Esophagus muscularis mucosa (tissue), 4 donors: ENCODE measurements at regions not wholly inside any gene's neighbourhood (a gene's known extent, or its start where the extent isn't known, plus 50 kb on each side); places are given as distances from the start of the nearest gene placed in this dataset.

Source experiments
- DNase-seq: peaks from one replicate; pipeline ENCODE4 v3.0.0-alpha.2; 2017; ENCODE audit errors: extremely low spot score
- H3K27ac ChIP-seq, 4 donors: fragments of 200-600 bp; sonication (generic); replicated peaks in 1 of 4; 1 replicate in 3 of 4; 2 replicates in 1 of 4; pipeline ENCODE4 v1.5.1; 2016 to 2019; ENCODE audit warnings: mild to moderate bottlenecking in 1 of 4
- H3K27me3 ChIP-seq, 4 donors: fragments of 200-600 bp; sonication (generic); one replicate each; pipeline versions ENCODE4 v1.5.1 to v1.6.0; 2016 to 2019
- H3K36me3 ChIP-seq, 4 donors: fragments of 200-600 bp; sonication (generic); one replicate each; pipeline ENCODE4 v1.5.1; 2016 to 2019
- H3K4me1 ChIP-seq, 4 donors: fragments of 200-600 bp; sonication (generic); one replicate each; pipeline ENCODE4 v1.5.1; 2016 to 2019
- H3K4me3 ChIP-seq, 4 donors: fragments of 200-600 bp; sonication (generic); 1 replicate in 2 of 4; 2 replicates in 2 of 4; pipeline ENCODE4 v1.5.1; 2016 to 2019; ENCODE audit warnings: mild to moderate bottlenecking in 4 of 4, moderate library complexity in 1 of 4
- H3K9me3 ChIP-seq, 4 donors: fragments of 200-600 bp; sonication (generic); 1 replicate in 3 of 4; 2 replicates in 1 of 4; pipeline ENCODE4 v1.5.1; 2016 to 2019
- CTCF ChIP-seq, 3 experiments: fragments of 200-600 bp in 2 of 3; fragments of 450-650 bp in 1 of 3; sonication (generic) in 2 of 3; IDR thresholded peaks; one replicate each; pipeline ENCODE4 v1.5.1; 2017 to 2019; ENCODE audit warnings: antibody characterized with exemption in 3 of 3, mild to moderate bottlenecking in 2 of 3, moderate library complexity in 1 of 3
- EP300 ChIP-seq: sonication (generic); formaldehyde crosslinking; IDR thresholded peaks from one replicate; pipeline ENCODE4 v1.6.1; 2017; ENCODE audit warnings: antibody characterized with exemption
- POLR2A ChIP-seq: fragments of 450-650 bp; IDR thresholded peaks from one replicate; pipeline ENCODE4 v1.6.1; 2017; ENCODE audit warnings: antibody characterized with exemption, moderate library complexity, mild to moderate bottlenecking, low read depth
- POLR2AphosphoS5 ChIP-seq, 2 donors: sonication (generic); formaldehyde crosslinking; IDR thresholded peaks; one replicate each; pipeline ENCODE4 v1.6.1; 2017; ENCODE audit warnings: antibody characterized with exemption in 2 of 2
- WGBS: methylation state at CpG from one replicate; pipeline ENCODE4 v1.1.5; 2018; 5-methylcytosine and 5-hydroxymethylcytosine counted together
- intact Hi-C: fragments of 100-400 bp; cut with DNase I; formaldehyde crosslinking; loops from one replicate; pipeline ENCODE4 v1.15.1; 2023

GRCh38 chr5:53180991-53181390, 71.4 kb upstream of the MOCS2 start:
- no peaks in the 10 kb centered on the region for H3K27me3 ChIP-seq
- no peak overlapping the region for H3K4me3 ChIP-seq
- H3K27ac ChIP-seq = no peak overlapping the region
- no peaks in the 10 kb centered on the region for H3K9me3 ChIP-seq
- no peak for TF ChIP-seq CTCF (IDR thresholded peaks at IDR 0.05)
- no peak for TF ChIP-seq POLR2AphosphoS5 (IDR thresholded peaks at IDR 0.05)
- no peak for DNase-seq
- 83% methylated on average over 1 of the region's 1 CpG for WGBS
- intact Hi-C loops = no loop called here
- no peaks in the 10 kb centered on the region for H3K4me1 ChIP-seq
- no peaks in the 10 kb centered on the region for H3K36me3 ChIP-seq

- Histone ChIP-seq H3K27ac (no peak overlapping the region), H3K27me3 (no peaks in the 10 kb centered on the region), H3K9me3 (peaks cover 0 to 3% (median 0%) of the 10 kb centered on the region in 4 donors), H3K4me1 (no peaks in the 10 kb centered on the region), H3K4me3 (no peak overlapping the region), H3K36me3 (no peaks in the 10 kb centered on the region)
- intact Hi-C loops = no loop called here
- WGBS = 87% methylated on average over 2 of the region's 2 CpGs
- DNase-seq = no peak
- TF ChIP-seq EP300 (no peak), POLR2A (no peak), CTCF (IDR thresholded peaks at IDR 0.05) (no peak), POLR2AphosphoS5 (IDR thresholded peaks at IDR 0.05) (no peak)
Measured at GRCh38 chr5:53183880-53184279, 74.3 kb upstream of the MOCS2 start.

DNA sequence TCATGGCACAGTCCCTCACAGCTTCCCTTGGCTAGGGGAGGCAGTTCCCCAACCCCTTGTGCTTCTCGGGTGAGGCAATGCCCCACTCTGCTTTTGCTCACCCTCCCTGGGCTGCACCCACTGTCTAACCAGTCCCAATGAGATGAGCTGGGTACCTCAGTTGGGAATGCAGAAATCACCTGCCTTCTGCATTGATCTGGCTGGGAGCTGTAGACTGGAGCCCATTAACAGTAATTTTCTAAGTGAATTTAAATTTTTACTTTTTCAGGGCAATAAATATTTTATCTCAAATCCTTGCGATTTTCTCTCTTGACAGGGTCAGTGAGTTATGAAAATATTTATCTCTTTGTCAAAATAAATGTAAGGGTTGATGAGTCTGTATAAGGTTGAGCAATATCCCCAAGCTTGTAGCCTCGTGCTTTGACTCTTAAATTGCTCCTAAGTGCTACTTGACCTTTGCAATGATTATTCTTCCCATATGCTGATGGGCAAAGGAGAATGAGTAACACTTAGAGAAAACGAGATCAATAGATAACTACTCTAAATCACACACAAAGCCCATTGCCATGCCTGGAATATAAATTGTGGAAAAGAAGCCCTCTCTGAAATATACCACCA, 82.1 kb upstream of the MOCS2 start:
- WGBS = 73% methylated on average over 4 of the region's 4 CpGs
- intact Hi-C loops = no loop called here
- Histone ChIP-seq H3K36me3 (no peaks in the 10 kb centered on the region), H3K27ac (no peak overlapping the region), H3K4me3 (no peak overlapping the region), H3K9me3 (peaks cover 0 to 8% (median 5%) of the 10 kb centered on the region in 4 donors), H3K27me3 (no peaks in the 10 kb centered on the region), H3K4me1 (no peaks in the 10 kb centered on the region)
- no peak for DNase-seq
- no peak for TF ChIP-seq CTCF (IDR thresholded peaks at IDR 0.05)
- TF ChIP-seq POLR2A = no peak
- TF ChIP-seq POLR2AphosphoS5 (IDR thresholded peaks at IDR 0.05) = no peak
- no peak for TF ChIP-seq EP300

DNA sequence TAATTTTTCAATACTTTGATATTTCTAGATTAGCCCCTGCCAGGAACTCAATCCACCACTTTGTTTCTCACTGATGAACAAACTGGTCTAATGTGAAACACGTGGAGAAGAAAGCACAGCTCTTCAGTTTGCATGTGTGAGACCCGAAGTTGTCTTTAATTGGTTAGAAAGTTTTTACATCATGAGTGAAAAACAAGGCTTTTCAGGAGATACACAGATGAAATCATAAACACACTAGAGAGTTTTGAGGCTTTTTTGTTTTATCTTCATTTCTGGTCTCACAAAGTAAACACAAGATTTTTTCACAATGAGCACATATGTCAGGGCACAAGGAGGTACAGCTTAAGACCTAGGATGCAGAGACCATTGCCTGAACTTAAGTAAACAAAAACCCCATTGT, 84.5 kb upstream of the MOCS2 start:
- intact Hi-C loops = no loop called here
- Histone ChIP-seq H3K27me3 (no peaks in the 10 kb centered on the region), H3K9me3 (peaks cover 0 to 8% (median 5%) of the 10 kb centered on the region in 4 donors), H3K4me1 (no peaks in the 10 kb centered on the region), H3K4me3 (no peak overlapping the region), H3K36me3 (no peaks in the 10 kb centered on the region), H3K27ac (no peak overlapping the region)
- 62% methylated on average over 2 of the region's 2 CpGs for WGBS
- DNase-seq = no peak
- TF ChIP-seq POLR2AphosphoS5 (IDR thresholded peaks at IDR 0.05) (no peak), EP300 (no peak), CTCF (IDR thresholded peaks at IDR 0.05) (no peak)

GRCh38 chr5:53199882-53200281, 90.3 kb upstream of the MOCS2 start:
- Histone ChIP-seq H3K4me1 (no peaks in the 10 kb centered on the region), H3K9me3 (no peaks in the 10 kb centered on the region), H3K27ac (no peak overlapping the region), H3K4me3 (no peak overlapping the region), H3K36me3 (no peaks in the 10 kb centered on the region), H3K27me3 (no peaks in the 10 kb centered on the region)
- no peak for TF ChIP-seq CTCF (IDR thresholded peaks at IDR 0.05)
- intact Hi-C loops = no loop called here
- DNase-seq = no peak
